HG03175 (cell line): ENCODE measurements at regions not wholly inside any gene's neighbourhood (a gene's known extent, or its start where the extent isn't known, plus 50 kb on each side); places are given as distances from the start of the nearest gene placed in this dataset.
"Not testable (repeated sequence)": the region's sequence is repeated elsewhere in the genome, so short reads cannot be mapped to it uniquely, and the experiment has no call there.

Experiments
- ATAC-seq: cut with Tn5 transposase; IDR thresholded peaks from one replicate; pipeline ENCODE4 v1.9.1; 2021; ENCODE audit warnings: mild to moderate bottlenecking, moderate library complexity; ENCODE audit not compliant: unreplicated experiment

- ATAC-seq = not testable (repeated sequence)
These were observed 111.7 kb upstream of the CCZ1B start for GRCh38 chr7:6937746-6938145.

- not testable (repeated sequence) for ATAC-seq
These were observed 112.2 kb upstream of the CCZ1B start for GRCh38 chr7:6938284-6938683.

- not testable (repeated sequence) for ATAC-seq
These were observed 113.1 kb upstream of the CCZ1B start for GRCh38 chr7:6939126-6939525.

- not testable (repeated sequence) for ATAC-seq
These were observed 113.8 kb upstream of the CCZ1B start for GRCh38 chr7:6939896-6940295.

GRCh38 chr7:6946873-6947272 is 120.8 kb upstream of the CCZ1B start:
- not testable (repeated sequence) for ATAC-seq

GRCh38 chr7:6950231-6950630 is 124.2 kb upstream of the CCZ1B start:
- ATAC-seq = not testable (repeated sequence)

GRCh38 chr7:6951553-6951952 is 125.5 kb upstream of the CCZ1B start:
- not testable (repeated sequence) for ATAC-seq

GRCh38 chr7:6953138-6953797 is 127.2 kb upstream of the CCZ1B start:
- ATAC-seq = not testable (repeated sequence)

- ATAC-seq = not testable (repeated sequence)
These were observed 127.7 kb upstream of the CCZ1B start for GRCh38 chr7:6953798-6954181.

- ATAC-seq = not testable (repeated sequence)
These were observed 129.3 kb upstream of the CCZ1B start for GRCh38 chr7:6955385-6955784.

GRCh38 chr7:6955990-6956566 is 130.0 kb upstream of the CCZ1B start:
- not testable (repeated sequence) for ATAC-seq

- not testable (repeated sequence) for ATAC-seq
These were observed 132.3 kb upstream of the CCZ1B start for GRCh38 chr7:6958371-6958770.

- not testable (repeated sequence) for ATAC-seq
These were observed 133.9 kb upstream of the CCZ1B start for GRCh38 chr7:6959942-6960341.

GRCh38 chr7:6962871-6963270 is 136.8 kb upstream of the CCZ1B start:
- not testable (repeated sequence) for ATAC-seq

GRCh38 chr7:6965051-6965450 is 139.0 kb upstream of the CCZ1B start:
- ATAC-seq = not testable (repeated sequence)

GRCh38 chr7:6970180-6970579 is 144.1 kb upstream of the CCZ1B start:
- not testable (repeated sequence) for ATAC-seq

GRCh38 chr7:6974876-6975275 is 148.8 kb upstream of the CCZ1B start:
- ATAC-seq = not testable (repeated sequence)

GRCh38 chr7:6975346-6975745 is 149.3 kb upstream of the CCZ1B start:
- not testable (repeated sequence) for ATAC-seq

- ATAC-seq = not testable (repeated sequence)
These were observed 151.3 kb upstream of the CCZ1B start for GRCh38 chr7:6977368-6977767.

- ATAC-seq = not testable (repeated sequence)
These were observed 152.3 kb upstream of the CCZ1B start for GRCh38 chr7:6978326-6978725.

- ATAC-seq = not testable (repeated sequence)
These were observed 153.4 kb upstream of the CCZ1B start for GRCh38 chr7:6979456-6979855.

- ATAC-seq = not testable (repeated sequence)
These were observed 156.3 kb upstream of the CCZ1B start for GRCh38 chr7:6982375-6982774.
